ENCODE measurements at regions not wholly inside any gene's neighbourhood (a gene's known extent, or its start where the extent isn't known, plus 50 kb on each side); places are given as distances from the start of the nearest gene placed in this dataset.

DNA sequence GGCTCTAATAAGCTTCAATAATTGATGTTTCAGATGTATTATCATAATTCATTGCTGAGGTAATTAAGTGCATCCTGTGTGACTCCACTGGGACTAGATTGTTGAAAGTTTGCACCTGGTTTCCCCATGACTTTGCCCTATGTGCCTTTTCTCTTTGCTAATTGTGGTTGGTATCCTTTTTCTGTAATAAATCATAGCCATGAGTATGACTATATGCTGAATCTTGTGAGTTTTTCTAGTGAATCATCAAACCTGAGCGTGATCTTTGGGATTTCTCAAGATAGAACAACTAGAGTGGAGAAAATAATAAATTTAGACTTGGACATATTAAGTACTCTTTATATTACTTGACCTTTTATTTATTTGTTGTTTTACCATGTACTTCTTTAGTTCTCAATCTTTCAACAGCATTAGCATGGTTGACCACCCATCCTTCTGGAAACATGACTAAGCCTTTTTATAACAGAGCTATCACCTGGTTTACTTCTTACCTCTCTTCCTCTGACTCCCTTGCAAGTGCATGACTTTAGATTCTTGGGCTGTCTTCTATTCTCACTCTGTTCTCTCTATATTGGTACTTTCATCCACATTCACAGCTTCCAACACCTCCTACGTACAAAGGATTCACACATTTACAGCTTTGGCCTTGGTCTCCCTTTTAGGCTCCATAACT, 239.6 kb upstream of the TAS2R1 start:
- Mint-ChIP-seq H3K36me3 (peaks cover 8 to 28% of the 10 kb centered on the region in 2 donors), H3K27ac (no peak overlapping the region), H3K9me3 (peaks cover 29 to 41% of the 10 kb centered on the region in 2 donors)
- ATAC-seq: no peak
- DNase-seq (ENCODE audit: low spot score in 2 of 2): no peak

DNA sequence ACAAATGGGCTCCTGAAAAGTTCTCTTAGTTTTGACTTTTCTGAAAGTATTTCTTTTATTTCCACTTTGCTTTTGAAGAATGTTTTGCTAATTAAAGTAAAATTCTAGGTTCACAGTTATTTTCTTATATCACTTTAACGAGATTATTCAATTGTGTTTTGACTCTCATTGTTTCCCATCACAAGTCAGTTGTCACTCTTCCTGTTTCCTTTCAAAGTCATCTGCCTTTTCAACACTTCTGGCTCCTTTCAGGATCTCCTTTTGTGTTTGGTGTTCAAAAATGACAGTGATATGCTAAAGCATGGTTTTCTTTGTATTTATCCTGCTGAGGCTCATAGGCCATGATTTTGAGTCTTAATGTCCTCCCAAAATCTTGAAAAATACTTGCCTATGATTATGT, 235.4 kb upstream of the TAS2R1 start:
- H3K9me3 Mint-ChIP-seq: peaks cover 30 to 42% of the 10 kb centered on the region in 2 donors
- no peak for ATAC-seq
- peaks cover 8 to 29% of the 10 kb centered on the region in 2 donors for H3K36me3 Mint-ChIP-seq
- no peak for DNase-seq (ENCODE audit: low spot score in 2 of 2)
- no peak overlapping the region for H3K27ac Mint-ChIP-seq

DNA sequence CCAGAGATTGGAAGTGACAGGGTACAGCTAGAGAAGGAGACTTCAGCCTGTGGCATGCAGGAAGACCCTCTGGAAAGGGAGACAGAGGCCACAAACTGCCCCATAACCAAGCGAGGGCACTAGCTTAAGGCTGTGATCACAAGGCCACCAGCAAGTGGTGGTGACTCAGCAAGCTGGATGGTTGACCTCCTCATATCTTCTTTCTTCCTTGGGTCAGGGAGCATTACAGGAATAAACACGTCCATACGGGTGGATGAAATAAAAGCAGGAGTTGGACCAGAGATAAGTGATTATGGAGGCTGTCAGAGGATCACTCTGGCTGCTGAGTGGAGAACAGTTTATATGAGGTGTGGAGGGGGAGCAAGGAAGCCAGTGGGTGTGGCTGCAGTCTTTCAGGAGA, 234.6 kb upstream of the TAS2R1 start:
- ATAC-seq (no peak), DNase-seq (ENCODE audit: low spot score in 2 of 2) (no peak)
- no peak overlapping the region for H3K27ac Mint-ChIP-seq
- H3K9me3 Mint-ChIP-seq: peaks cover 30 to 39% of the 10 kb centered on the region in 2 donors
- H3K36me3 Mint-ChIP-seq: peaks cover 8 to 29% of the 10 kb centered on the region in 2 donors

DNA sequence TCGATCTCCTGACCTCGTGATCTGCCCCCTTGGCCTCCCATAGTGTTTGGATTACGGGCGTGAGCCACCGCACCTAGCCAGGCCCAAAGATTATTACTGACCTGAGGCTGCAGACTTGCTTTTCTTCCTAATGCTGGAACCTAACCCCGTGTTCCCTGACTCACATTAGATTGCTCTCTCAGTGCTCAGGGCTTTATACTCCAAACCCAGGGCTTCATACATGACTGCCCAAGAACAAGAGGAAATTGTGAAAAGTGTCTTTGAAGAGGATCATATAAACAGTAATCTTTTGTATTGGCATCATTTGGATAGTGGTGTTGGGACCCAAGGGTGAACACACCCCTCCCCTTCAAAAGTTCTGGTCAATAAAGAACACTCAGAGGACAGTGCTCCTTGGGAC, 233.3 kb upstream of the TAS2R1 start:
- DNase-seq (ENCODE audit: low spot score in 2 of 2): no peak
- Mint-ChIP-seq H3K36me3 (peaks cover 8 to 23% of the 10 kb centered on the region in 2 donors), H3K27ac (no peak overlapping the region), H3K9me3 (peaks cover 24 to 32% of the 10 kb centered on the region in 2 donors)
- no peak for ATAC-seq

DNA sequence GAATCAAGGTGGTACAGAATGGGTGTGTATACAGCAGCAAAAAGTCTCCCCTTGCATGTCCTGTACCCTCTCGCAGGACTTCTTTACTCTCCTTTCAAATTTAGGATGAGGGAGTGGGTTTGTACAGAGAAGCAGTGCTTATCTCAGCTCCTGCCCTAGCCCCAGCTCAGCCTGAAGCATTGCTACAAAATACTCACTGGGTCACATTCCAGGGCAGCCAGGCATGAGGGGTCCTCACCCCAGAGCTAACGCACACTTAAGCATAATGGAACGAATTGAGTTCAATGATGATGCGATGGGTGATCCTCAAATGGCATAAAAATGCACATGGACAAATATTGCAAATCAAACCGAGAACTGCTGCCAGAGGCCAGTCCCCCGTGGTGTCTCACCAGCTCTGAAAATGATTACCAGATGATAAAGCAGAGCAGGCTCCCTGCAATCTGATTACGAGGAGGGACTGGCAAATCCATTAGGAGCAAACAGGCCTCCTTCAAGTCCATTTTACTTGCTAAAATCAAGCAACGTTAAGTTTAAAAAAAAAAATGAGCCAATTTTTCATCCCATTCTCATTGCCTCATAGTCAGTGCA, 231.6 kb upstream of the TAS2R1 start:
- Mint-ChIP-seq H3K36me3 (peaks cover 8 to 18% of the 10 kb centered on the region in 2 donors), H3K27ac (no peak overlapping the region), H3K9me3 (peaks cover 21 to 24% of the 10 kb centered on the region in 2 donors)
- ATAC-seq: no peak
- no peak for DNase-seq (ENCODE audit: low spot score in 2 of 2)

DNA sequence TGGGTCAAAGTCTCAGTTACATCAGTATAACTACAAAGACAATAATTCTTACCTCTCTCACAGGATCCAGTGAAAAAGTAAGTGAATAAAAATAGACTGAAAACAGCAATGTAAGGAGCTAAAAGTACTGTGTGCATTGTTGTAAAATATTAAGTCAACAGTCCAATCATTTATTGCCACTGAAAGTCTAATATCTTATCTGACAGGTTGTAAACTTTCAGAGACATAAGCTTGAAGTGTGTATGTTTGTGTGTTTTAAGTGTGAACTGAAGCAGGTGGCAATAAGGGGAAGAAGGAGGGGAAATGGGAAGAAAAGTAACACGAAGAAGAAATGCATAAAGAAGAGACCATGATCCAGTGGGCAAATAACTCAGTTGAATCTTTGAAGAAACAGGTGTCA, 229.7 kb upstream of the TAS2R1 start:
- Mint-ChIP-seq H3K36me3 (peaks cover 0 to 2% of the 10 kb centered on the region in 2 donors), H3K9me3 (peaks cover 7 to 11% of the 10 kb centered on the region in 2 donors), H3K27ac (no peak overlapping the region)
- ATAC-seq (no peak), DNase-seq (ENCODE audit: low spot score in 2 of 2) (no peak)

DNA sequence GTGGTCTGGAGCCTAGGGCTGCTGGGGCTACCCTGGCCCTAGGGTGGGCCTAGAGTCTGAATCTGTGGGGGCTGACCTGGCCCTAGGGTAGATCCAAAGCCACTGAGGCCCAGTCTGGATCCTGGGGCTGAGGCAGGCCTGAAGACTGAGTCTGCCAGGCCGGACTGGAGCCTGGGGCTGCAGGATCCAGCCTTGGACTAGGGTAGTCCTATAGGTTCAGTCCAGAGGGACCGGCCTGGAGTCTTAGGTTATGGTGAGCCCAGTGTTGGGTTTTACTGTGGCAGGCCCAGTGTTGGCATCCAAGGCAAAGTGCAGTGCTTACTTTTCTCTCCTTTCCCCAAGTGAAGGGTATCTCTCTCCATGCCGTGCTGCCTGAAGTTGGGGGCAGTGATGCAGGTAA, 227.9 kb upstream of the TAS2R1 start:
- H3K27ac Mint-ChIP-seq: no peak overlapping the region
- H3K36me3 Mint-ChIP-seq: no peaks in the 10 kb centered on the region
- peaks cover 9 to 13% of the 10 kb centered on the region in 2 donors for H3K9me3 Mint-ChIP-seq
- ATAC-seq (no peak), DNase-seq (ENCODE audit: low spot score in 2 of 2) (no peak)

DNA sequence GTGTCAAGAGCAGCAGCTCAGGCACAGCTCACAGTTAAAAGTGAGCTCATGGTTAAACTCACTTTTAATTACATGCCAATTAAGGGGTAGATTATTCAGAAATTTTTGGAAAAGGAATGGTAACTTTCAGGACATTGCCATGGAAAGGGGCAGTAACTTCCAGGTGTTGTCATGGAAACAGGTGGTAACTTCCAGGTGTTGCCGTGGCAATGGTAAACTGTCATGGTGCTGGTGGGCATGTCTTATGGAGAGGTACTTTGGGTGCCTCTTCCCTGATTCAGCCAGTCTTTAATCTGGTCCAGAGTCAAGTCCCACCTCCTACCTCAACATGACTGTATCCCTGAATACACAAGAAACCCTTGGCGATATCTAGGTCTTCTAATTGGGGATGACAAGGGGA, 223.2 kb upstream of the TAS2R1 start:
- no peak for DNase-seq (ENCODE audit: low spot score in 2 of 2)
- Mint-ChIP-seq H3K36me3 (no peaks in the 10 kb centered on the region), H3K27ac (no peak overlapping the region), H3K9me3 (peaks cover 16 to 20% of the 10 kb centered on the region in 2 donors)
- no peak for ATAC-seq

DNA sequence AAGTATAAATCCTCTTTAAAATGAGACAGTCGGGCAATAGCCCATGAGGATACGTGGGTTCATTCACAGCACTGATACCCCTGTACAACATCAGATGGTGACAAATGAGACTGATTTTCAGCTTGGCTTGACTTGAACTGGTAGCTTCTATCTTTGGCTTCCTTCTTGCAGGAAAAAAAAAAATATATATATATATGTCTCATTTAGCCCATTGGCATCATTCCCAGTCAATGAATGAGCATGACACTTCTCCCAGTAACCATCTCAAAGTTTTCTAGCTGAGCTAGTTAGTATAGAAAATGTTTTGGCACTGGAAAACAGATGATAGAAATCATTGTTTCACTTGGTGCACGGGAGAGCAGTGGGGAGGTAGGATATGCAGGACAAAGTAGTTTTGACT, 222.5 kb upstream of the TAS2R1 start:
- H3K9me3 Mint-ChIP-seq: peaks cover 16 to 20% of the 10 kb centered on the region in 2 donors
- no peak overlapping the region for H3K27ac Mint-ChIP-seq
- ATAC-seq: no peak

DNA sequence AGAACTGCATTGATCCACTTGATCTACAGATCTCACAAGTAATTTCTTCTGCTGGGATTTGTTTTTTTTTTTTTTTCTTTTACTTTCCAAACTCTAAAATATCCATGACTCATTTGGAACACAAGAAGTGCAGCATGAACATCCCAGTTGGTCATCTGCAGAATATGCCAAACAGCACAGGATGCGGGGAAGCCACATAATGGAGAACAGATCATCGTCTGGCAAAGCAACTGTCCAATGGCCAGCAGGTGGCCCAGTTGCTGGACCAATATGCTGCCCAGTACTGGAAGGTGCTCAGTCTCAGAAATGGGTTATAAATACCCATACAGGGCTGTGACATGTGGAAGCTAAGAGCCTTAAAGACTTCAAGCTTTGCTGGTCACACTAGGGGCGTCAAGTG, 221.3 kb upstream of the TAS2R1 start:
- Mint-ChIP-seq H3K27ac (no peak overlapping the region), H3K9me3 (peaks cover 19 to 20% of the 10 kb centered on the region in 2 donors), H3K36me3 (no peaks in the 10 kb centered on the region)
- ATAC-seq (no peak), DNase-seq (ENCODE audit: low spot score in 2 of 2) (no peak)

More for the DNA sequence above, 222.5 kb upstream of the TAS2R1 start:
- H3K36me3 Mint-ChIP-seq: no peaks in the 10 kb centered on the region
- no peak for DNase-seq (ENCODE audit: low spot score in 2 of 2)

DNA sequence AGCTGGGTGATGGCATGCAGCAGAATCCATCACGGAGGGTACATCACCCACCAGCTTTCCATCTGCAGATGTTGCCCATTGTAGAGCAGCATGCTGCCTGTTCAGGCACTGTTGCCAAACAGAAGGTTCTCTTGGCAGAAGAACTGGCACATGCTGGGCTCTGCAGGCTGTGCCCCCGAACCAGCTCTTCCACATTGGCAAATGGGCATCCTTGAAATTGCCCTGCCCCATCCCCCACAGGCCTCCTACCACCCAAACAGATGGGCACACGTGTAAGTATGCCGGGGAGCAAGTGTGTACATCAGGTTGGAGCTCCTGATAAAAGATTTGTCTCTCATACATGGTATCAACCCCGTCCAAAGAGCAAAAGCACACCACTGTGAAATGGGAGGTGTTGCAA, 220.3 kb upstream of the TAS2R1 start:
- ATAC-seq (no peak), DNase-seq (ENCODE audit: low spot score in 2 of 2) (no peak)
- no peak overlapping the region for H3K27ac Mint-ChIP-seq
- peaks cover 16 to 18% of the 10 kb centered on the region in 2 donors for H3K9me3 Mint-ChIP-seq
- H3K36me3 Mint-ChIP-seq: no peaks in the 10 kb centered on the region

DNA sequence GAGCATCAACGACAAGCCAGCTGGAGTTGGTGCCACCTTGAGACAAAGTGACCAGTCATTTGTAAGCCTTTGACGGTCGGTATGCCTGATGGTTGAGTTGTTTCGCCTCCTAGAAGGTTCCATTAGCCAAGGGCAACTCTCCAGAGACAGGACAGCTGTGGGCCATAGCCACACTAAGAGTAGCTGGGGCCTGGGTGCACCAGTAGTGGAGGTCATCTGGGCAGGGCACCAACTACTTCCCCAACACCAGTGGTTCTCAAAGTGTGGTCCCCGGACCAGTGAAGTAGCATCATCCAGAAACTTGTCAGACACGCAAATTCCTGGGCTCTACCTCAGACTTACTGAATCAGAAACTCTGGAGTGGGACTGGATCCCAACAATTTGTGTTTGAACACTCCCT, 217.5 kb upstream of the TAS2R1 start:
- ATAC-seq: no peak
- peaks cover 21 to 27% of the 10 kb centered on the region in 2 donors for H3K9me3 Mint-ChIP-seq
- H3K36me3 Mint-ChIP-seq: peaks cover 0 to 10% of the 10 kb centered on the region in 2 donors
- DNase-seq (ENCODE audit: low spot score in 2 of 2): no peak
- H3K27ac Mint-ChIP-seq: no peak overlapping the region

DNA sequence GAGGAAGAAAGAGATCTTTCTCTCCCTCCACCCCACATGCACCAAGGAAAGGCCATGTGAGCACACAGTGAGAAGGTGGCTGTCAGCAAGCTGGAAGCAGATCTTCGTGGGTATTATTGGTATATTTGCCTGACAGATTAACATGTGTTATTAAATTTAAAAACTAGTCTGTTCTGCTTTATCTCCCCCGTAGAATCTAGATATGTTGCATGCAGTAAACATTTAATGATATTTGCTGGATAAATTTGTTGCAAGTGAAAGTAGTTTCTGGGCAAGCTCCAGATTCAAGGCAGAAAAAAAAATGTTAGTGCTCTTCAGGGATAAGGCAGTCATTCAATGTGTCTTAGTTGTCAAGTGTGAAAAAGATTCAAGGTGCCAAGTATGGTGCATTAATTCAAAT, 215.0 kb upstream of the TAS2R1 start:
- no peak for DNase-seq (ENCODE audit: low spot score in 2 of 2)
- H3K27ac Mint-ChIP-seq: no peak overlapping the region

DNA sequence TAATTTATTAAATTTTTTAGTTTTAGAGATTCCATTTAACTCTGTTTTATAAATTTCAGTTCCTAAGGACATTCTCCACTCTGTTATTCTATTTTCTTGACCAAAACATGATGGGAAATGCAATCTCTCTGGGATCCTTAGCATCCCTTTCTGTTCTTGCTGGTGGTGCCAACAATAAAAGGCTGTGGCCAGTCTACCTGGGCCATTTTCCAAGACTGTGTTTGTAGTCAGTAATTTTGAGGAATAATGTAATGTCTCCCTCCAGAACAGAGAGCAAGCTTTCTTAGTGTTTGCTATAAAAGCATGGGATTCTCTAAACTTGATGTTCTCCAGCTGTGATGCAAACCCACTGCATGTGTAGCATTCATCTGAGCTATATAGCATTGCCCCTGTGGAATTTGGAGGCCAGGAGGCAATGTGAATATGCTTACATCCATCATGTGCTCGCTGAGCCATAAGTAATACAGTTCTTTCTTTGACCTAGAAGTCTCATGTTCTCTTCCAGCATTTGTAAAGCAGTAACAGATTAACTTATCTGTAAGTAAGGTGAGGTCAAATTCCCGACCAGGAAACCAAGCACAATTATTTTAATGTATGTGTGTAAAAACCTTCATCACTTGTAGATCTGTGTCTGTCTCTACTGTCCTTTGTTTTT, 211.5 kb upstream of the TAS2R1 start:
- Mint-ChIP-seq H3K27ac (no peak overlapping the region), H3K9me3 (peaks cover 11 to 35% of the 10 kb centered on the region in 2 donors), H3K36me3 (peaks cover 0 to 10% of the 10 kb centered on the region in 2 donors)
- no peak for ATAC-seq
- no peak for DNase-seq (ENCODE audit: low spot score in 2 of 2)

More for the DNA sequence above, 215.0 kb upstream of the TAS2R1 start:
- ATAC-seq: no peak
- peaks cover 0 to 10% of the 10 kb centered on the region in 2 donors for H3K36me3 Mint-ChIP-seq
- peaks cover 17 to 37% of the 10 kb centered on the region in 2 donors for H3K9me3 Mint-ChIP-seq

DNA sequence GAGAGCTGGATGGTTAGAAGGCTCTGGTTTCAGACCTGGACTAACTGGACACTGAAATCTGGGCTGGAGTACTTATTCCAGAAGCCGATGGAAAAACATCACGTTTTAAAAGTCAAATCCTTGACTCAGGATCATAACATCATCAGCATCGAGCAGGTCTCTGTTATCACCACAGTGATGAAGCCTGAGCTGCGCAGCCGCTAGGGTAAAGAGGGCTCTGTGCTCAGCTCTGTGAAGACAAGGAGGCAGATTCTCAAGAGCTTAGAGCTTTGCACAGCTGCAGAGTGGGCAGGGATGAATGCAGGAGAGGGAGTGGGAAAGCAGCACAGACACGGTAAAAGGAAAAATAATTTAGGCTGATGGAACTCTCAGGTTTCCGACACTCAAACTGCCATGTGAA, 208.8 kb upstream of the TAS2R1 start:
- ATAC-seq: no peak
- no peak for DNase-seq (ENCODE audit: low spot score in 2 of 2)
- no peak overlapping the region for H3K27ac Mint-ChIP-seq
- peaks cover 0 to 5% of the 10 kb centered on the region in 2 donors for H3K36me3 Mint-ChIP-seq
- peaks cover 5 to 25% of the 10 kb centered on the region in 2 donors for H3K9me3 Mint-ChIP-seq

DNA sequence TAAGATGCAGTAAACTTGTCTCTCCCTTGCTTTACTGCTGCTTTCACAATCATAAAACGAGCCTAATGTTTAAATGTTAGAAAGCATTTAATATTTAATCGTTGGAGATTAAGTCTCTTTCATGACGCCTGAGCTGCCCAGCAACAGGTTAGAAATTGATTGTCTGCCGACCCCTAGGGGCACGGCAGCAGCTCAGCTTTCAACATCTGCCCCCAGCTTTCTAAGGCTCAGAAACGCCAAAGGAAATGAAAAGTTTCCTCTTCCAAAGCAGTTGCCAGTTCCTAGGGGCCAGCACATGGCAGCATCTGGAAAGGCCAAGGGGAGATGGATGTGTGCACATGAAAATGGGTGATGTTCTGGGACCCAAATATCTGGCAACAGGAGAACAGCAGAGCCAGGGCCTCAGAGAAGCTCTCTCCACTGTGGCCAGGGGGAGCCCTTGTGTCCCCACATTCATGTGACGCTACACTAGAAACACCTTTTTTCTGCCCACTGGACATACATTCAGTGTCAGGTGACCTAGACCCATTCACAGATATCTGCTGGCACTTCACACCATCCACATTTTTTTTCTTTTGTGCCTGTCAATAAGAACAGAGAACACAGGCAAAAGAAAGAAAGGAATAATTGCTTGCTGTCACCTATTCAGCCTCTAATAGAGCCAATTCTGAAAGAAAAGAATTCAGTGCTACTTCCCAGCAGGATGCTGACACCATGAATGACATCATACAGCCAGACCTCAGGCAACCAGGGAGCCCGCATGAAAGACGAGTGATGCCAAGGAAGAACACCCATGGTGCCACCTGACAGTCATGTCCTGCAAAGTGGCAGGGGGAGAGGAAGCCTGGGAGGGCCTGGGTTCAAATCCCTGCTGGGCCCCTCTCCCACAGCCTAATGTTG, 205.0 kb upstream of the TAS2R1 start:
- H3K27ac Mint-ChIP-seq: no peak overlapping the region
- no peaks in the 10 kb centered on the region for H3K36me3 Mint-ChIP-seq
- ATAC-seq (no peak), DNase-seq (ENCODE audit: low spot score in 2 of 2) (no peak)
- H3K9me3 Mint-ChIP-seq: peaks cover 0 to 13% of the 10 kb centered on the region in 2 donors

DNA sequence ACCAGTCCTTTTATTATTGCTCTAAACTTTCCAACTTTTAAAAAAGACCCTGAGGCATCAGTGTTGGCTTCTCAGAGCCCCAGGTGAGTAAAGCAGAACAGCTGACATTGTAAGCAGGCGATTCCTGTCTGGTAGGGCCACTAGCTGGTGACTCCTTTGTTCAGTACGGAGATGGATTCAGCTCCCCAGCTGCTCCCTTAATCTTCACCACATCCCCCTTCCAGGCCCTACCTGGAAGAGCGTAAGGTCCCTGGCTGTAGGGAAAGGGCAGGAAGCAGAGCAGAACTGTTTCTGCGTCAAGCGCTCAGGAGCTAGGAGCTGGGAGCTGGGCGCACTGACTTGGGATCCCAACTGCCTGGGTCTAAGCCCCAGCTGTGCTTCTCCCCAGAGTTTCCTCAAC, 203.7 kb upstream of the TAS2R1 start:
- ATAC-seq (no peak), DNase-seq (ENCODE audit: low spot score in 2 of 2) (no peak)
- H3K27ac Mint-ChIP-seq: no peak overlapping the region
- peaks cover 0 to 15% of the 10 kb centered on the region in 2 donors for H3K9me3 Mint-ChIP-seq
- H3K36me3 Mint-ChIP-seq: no peaks in the 10 kb centered on the region
